ENCODE measurements at regions not wholly inside any gene's neighbourhood (a gene's known extent, or its start where the extent isn't known, plus 50 kb on each side); places are given as distances from the start of the nearest gene placed in this dataset.

DNA sequence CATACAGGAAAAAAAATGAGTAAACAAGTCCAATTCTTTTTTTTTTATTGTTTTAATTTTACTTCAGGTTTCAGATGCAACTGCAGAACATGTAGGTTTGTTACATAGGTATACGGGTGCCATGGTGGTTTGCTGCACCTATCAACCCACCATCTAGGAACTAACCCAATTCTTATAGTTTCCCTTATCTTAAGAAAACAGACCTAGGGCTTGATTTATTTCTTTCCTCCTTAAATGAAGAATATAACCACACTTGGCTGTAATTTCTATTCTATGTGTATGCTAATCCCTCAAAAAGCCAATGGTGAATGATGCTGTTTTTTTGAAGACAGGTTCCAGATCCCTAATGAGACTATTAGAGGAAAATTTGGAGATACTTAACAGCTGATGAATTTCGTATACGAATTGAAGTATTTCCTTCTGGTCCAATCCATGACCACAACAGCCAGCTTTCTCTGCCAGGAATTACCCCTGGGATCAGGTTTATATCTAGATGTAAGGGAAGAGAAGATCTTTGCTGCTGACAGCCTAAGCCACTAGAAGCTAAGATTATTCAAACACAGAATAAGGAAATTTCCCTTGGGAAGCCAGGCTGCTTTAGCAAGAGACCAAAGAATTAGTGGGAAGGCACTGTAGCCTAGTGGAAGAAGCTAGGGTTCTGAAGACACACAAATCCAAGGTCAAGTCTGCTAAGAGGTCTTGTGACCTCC is 115.8 kb downstream of the INHBA start:
- ATAC-seq (no peak), DNase-seq (ENCODE audit: low spot score) (no peak)
- no peak overlapping the region for H3K27ac ChIP-seq (ENCODE audit: low read depth)
- no peak overlapping the region for H3K4me3 Mint-ChIP-seq
- no peaks in the 10 kb centered on the region for H3F3A ChIP-seq (replicated peaks; ENCODE audit: low read depth)
- H3K4me2 ChIP-seq: no peak overlapping the region
- no peak overlapping the region for H3K27ac Mint-ChIP-seq
- no peaks in the 10 kb centered on the region for H4K20me1 ChIP-seq (replicated peaks; ENCODE audit: insufficient read depth)
- 0 out of 2 replicates have a peak, but pooled peaks cover under 1% of the 10 kb centered on the region for H3K4me1 ChIP-seq (ENCODE audit: insufficient read depth)
- H3K79me2 ChIP-seq (replicated peaks; ENCODE audit: insufficient read depth): no peaks in the 10 kb centered on the region
- TF ChIP-seq STAT1 (IDR thresholded peaks at IDR 0.05; ENCODE audit: unreplicated experiment) (no peak), CREB1 (CRISPR knock-in tag; IDR thresholded peaks at IDR 0.05; ENCODE audit: low read depth) (no peak), NANOG (IDR thresholded peaks at IDR 0.05; ENCODE audit: borderline replicate concordance) (no peak), EZH2 (IDR thresholded peaks at IDR 0.05; ENCODE audit: low read depth, unreplicated experiment) (no peak), ZNF114 (CRISPR knock-in tag; IDR thresholded peaks at IDR 0.05) (no peak), JUNB (IDR thresholded peaks at IDR 0.05; ENCODE audit: unreplicated experiment) (no peak), POLR2AphosphoS5 (IDR thresholded peaks at IDR 0.05; ENCODE audit: low read depth) (no peak)
- TF ChIP-seq, protein P1, sequence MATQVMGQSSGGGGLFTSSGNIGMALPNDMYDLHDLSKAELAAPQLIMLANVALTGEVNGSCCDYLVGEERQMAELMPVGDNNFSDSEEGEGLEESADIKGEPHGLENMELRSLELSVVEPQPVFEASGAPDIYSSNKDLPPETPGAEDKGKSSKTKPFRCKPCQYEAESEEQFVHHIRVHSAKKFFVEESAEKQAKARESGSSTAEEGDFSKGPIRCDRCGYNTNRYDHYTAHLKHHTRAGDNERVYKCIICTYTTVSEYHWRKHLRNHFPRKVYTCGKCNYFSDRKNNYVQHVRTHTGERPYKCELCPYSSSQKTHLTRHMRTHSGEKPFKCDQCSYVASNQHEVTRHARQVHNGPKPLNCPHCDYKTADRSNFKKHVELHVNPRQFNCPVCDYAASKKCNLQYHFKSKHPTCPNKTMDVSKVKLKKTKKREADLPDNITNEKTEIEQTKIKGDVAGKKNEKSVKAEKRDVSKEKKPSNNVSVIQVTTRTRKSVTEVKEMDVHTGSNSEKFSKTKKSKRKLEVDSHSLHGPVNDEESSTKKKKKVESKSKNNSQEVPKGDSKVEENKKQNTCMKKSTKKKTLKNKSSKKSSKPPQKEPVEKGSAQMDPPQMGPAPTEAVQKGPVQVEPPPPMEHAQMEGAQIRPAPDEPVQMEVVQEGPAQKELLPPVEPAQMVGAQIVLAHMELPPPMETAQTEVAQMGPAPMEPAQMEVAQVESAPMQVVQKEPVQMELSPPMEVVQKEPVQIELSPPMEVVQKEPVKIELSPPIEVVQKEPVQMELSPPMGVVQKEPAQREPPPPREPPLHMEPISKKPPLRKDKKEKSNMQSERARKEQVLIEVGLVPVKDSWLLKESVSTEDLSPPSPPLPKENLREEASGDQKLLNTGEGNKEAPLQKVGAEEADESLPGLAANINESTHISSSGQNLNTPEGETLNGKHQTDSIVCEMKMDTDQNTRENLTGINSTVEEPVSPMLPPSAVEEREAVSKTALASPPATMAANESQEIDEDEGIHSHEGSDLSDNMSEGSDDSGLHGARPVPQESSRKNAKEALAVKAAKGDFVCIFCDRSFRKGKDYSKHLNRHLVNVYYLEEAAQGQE (IDR thresholded peaks at IDR 0.05; ENCODE audit: unreplicated experiment): no peak
- TF ChIP-seq, protein P2, sequence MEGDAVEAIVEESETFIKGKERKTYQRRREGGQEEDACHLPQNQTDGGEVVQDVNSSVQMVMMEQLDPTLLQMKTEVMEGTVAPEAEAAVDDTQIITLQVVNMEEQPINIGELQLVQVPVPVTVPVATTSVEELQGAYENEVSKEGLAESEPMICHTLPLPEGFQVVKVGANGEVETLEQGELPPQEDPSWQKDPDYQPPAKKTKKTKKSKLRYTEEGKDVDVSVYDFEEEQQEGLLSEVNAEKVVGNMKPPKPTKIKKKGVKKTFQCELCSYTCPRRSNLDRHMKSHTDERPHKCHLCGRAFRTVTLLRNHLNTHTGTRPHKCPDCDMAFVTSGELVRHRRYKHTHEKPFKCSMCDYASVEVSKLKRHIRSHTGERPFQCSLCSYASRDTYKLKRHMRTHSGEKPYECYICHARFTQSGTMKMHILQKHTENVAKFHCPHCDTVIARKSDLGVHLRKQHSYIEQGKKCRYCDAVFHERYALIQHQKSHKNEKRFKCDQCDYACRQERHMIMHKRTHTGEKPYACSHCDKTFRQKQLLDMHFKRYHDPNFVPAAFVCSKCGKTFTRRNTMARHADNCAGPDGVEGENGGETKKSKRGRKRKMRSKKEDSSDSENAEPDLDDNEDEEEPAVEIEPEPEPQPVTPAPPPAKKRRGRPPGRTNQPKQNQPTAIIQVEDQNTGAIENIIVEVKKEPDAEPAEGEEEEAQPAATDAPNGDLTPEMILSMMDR (conservative IDR thresholded peaks at IDR 0.05; ENCODE audit: low read depth in 2 of 2): no peak
- peaks cover 6% of the 10 kb centered on the region; the same call in 2 of the 3 replicates for H3K9me3 Mint-ChIP-seq
- H3K4me1 Mint-ChIP-seq: no peaks in the 10 kb centered on the region
- no peaks in the 10 kb centered on the region for H3K27me3 Mint-ChIP-seq (ENCODE audit: insufficient read depth, low read depth, poor library complexity)
- H3K36me3 Mint-ChIP-seq (ENCODE audit: low read depth): peaks cover 9% of the 10 kb centered on the region; the same call in 2 of the 3 replicates
- no peak overlapping the region for H3K4me3 ChIP-seq
- H3K27me3 ChIP-seq (ENCODE audit: insufficient read depth): no peaks in the 10 kb centered on the region
- no peak overlapping the region for H2AFZ ChIP-seq
- H3K36me3 ChIP-seq (ENCODE audit: insufficient read depth): no peaks in the 10 kb centered on the region
- H3K9me2 ChIP-seq (ENCODE audit: insufficient read depth): peaks cover 51% of the 10 kb centered on the region

- H3K27ac ChIP-seq (ENCODE audit: low read depth): no peak overlapping the region
- H3K27ac Mint-ChIP-seq: no peak overlapping the region
- H3K27me3 Mint-ChIP-seq (ENCODE audit: insufficient read depth, low read depth, poor library complexity): no peaks in the 10 kb centered on the region
- TF ChIP-seq, protein P3, sequence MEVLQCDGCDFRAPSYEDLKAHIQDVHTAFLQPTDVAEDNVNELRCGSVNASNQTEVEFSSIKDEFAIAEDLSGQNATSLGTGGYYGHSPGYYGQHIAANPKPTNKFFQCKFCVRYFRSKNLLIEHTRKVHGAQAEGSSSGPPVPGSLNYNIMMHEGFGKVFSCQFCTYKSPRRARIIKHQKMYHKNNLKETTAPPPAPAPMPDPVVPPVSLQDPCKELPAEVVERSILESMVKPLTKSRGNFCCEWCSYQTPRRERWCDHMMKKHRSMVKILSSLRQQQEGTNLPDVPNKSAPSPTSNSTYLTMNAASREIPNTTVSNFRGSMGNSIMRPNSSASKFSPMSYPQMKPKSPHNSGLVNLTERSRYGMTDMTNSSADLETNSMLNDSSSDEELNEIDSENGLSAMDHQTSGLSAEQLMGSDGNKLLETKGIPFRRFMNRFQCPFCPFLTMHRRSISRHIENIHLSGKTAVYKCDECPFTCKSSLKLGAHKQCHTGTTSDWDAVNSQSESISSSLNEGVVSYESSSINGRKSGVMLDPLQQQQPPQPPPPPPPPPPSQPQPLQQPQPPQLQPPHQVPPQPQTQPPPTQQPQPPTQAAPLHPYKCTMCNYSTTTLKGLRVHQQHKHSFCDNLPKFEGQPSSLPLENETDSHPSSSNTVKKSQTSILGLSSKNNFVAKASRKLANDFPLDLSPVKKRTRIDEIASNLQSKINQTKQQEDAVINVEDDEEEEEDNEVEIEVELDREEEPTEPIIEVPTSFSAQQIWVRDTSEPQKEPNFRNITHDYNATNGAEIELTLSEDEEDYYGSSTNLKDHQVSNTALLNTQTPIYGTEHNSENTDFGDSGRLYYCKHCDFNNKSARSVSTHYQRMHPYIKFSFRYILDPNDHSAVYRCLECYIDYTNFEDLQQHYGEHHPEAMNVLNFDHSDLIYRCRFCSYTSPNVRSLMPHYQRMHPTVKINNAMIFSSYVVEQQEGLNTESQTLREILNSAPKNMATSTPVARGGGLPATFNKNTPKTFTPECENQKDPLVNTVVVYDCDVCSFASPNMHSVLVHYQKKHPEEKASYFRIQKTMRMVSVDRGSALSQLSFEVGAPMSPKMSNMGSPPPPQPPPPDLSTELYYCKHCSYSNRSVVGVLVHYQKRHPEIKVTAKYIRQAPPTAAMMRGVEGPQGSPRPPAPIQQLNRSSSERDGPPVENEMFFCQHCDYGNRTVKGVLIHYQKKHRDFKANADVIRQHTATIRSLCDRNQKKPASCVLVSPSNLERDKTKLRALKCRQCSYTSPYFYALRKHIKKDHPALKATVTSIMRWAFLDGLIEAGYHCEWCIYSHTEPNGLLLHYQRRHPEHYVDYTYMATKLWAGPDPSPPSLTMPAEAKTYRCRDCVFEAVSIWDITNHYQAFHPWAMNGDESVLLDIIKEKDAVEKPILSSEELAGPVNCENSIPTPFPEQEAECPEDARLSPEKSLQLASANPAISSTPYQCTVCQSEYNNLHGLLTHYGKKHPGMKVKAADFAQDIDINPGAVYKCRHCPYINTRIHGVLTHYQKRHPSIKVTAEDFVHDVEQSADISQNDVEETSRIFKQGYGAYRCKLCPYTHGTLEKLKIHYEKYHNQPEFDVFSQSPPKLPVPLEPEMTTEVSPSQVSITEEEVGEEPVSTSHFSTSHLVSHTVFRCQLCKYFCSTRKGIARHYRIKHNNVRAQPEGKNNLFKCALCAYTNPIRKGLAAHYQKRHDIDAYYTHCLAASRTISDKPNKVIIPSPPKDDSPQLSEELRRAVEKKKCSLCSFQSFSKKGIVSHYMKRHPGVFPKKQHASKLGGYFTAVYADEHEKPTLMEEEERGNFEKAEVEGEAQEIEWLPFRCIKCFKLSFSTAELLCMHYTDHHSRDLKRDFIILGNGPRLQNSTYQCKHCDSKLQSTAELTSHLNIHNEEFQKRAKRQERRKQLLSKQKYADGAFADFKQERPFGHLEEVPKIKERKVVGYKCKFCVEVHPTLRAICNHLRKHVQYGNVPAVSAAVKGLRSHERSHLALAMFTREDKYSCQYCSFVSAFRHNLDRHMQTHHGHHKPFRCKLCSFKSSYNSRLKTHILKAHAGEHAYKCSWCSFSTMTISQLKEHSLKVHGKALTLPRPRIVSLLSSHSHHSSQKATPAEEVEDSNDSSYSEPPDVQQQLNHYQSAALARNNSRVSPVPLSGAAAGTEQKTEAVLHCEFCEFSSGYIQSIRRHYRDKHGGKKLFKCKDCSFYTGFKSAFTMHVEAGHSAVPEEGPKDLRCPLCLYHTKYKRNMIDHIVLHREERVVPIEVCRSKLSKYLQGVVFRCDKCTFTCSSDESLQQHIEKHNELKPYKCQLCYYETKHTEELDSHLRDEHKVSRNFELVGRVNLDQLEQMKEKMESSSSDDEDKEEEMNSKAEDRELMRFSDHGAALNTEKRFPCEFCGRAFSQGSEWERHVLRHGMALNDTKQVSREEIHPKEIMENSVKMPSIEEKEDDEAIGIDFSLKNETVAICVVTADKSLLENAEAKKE (CRISPR knock-in tag; IDR thresholded peaks at IDR 0.05): no peak
- no peak for TF ChIP-seq NANOG (IDR thresholded peaks at IDR 0.05; ENCODE audit: borderline replicate concordance)
Measured at GRCh38 chr7:41584746-41585145, 118.1 kb downstream of the INHBA start.

More at GRCh38 chr7:41584746-41585145, 118.1 kb downstream of the INHBA start:
- Histone ChIP-seq H2AFZ (no peak overlapping the region), H3K4me1 (ENCODE audit: insufficient read depth) (no peaks in the 10 kb centered on the region), H3K4me2 (no peak overlapping the region), H3F3A (replicated peaks; ENCODE audit: low read depth) (no peaks in the 10 kb centered on the region), H4K20me1 (replicated peaks; ENCODE audit: insufficient read depth) (no peaks in the 10 kb centered on the region), H3K9me2 (ENCODE audit: insufficient read depth) (peaks cover 42% of the 10 kb centered on the region), H3K4me3 (no peak overlapping the region), H3K27me3 (ENCODE audit: insufficient read depth) (no peaks in the 10 kb centered on the region), H3K79me2 (replicated peaks; ENCODE audit: insufficient read depth) (no peaks in the 10 kb centered on the region), H3K36me3 (ENCODE audit: insufficient read depth) (no peaks in the 10 kb centered on the region)
- H3K4me3 Mint-ChIP-seq: no peak overlapping the region
- no peaks in the 10 kb centered on the region for H3K9me3 Mint-ChIP-seq
- DNase-seq (ENCODE audit: low spot score): no peak
- no peak for ATAC-seq
- H3K36me3 Mint-ChIP-seq (ENCODE audit: low read depth): no peaks in the 10 kb centered on the region
- no peaks in the 10 kb centered on the region for H3K4me1 Mint-ChIP-seq

Measured in GM23338 (cell line).